ENCODE measurements at regions not wholly inside any gene's neighbourhood (a gene's known extent, or its start where the extent isn't known, plus 50 kb on each side); places are given as distances from the start of the nearest gene placed in this dataset.

GRCh38 chrX:10025742-10026493 lies 58.8 kb downstream of the CLDN34 start:
- TF ChIP-seq CTCF (IDR thresholded peaks at IDR 0.05) (no peak), POLR2A (IDR thresholded peaks at IDR 0.05) (no peak)
